22Rv1 (cell line): ENCODE measurements at regions not wholly inside any gene's neighbourhood (a gene's known extent, or its start where the extent isn't known, plus 50 kb on each side); places are given as distances from the start of the nearest gene placed in this dataset.

ENCODE experiments used
- CTCF ChIP-seq: fragments of 450-650 bp; IDR thresholded peaks from 2 replicates; pipeline ENCODE4 v1.5.1; 2017; ENCODE audit warnings: mild to moderate bottlenecking
- ZFX ChIP-seq: fragments of 450-650 bp; IDR thresholded peaks from 2 replicates; pipeline ENCODE4 v1.6.1; 2017; ENCODE audit warnings: antibody characterized with exemption, borderline replicate concordance

- TF ChIP-seq CTCF (no peak), ZFX (no peak)
These were observed 56.7 kb upstream of the ZSWIM5 start for GRCh38 chr1:45263132-45263531.
